ENCODE measurements at regions not wholly inside any gene's neighbourhood (a gene's known extent, or its start where the extent isn't known, plus 50 kb on each side); places are given as distances from the start of the nearest gene placed in this dataset.

- CTCF ChIA-PET (ENCODE audit: unreplicated experiment) = no interaction called here
Measured at GRCh38 chr2:106026271-106027190, 167.6 kb downstream of the UXS1 start.

GRCh38 chr2:106025796-106026195 is 168.3 kb downstream of the UXS1 start:
- DNase-seq (ENCODE audit: low spot score) = no peak
- ChIA-PET POLR2A (no interaction called here), CTCF (ENCODE audit: unreplicated experiment) (no interaction called here)
- Histone ChIP-seq H2AFZ (ENCODE audit: low read length) (no peak overlapping the region), H4K20me1 (ENCODE audit: insufficient read depth, low read length) (no peaks in the 10 kb centered on the region), H3K9me2 (ENCODE audit: insufficient read depth, low read length) (no peaks in the 10 kb centered on the region), H3K4me3 (ENCODE audit: low read depth, low read length, poor library complexity, severe bottlenecking) (no peak overlapping the region), H3K4me2 (ENCODE audit: low read length) (no peak overlapping the region), H3K36me3 (ENCODE audit: insufficient read depth, low read length) (no peaks in the 10 kb centered on the region), H3K27ac (ENCODE audit: low read depth, low read length, poor library complexity, severe bottlenecking) (no peak overlapping the region), H3K9me3 (ENCODE audit: low read length) (no peaks in the 10 kb centered on the region), H3K79me2 (ENCODE audit: insufficient read depth, low read depth, low read length) (no peaks in the 10 kb centered on the region), H3K4me1 (ENCODE audit: insufficient read depth, low read length, poor library complexity, severe bottlenecking) (no peaks in the 10 kb centered on the region)
- TF ChIP-seq EZH2phosphoT487 (IDR thresholded peaks at IDR 0.05; ENCODE audit: borderline replicate concordance, low read depth, low read length) = no peak
- TF ChIP-seq, protein P1, sequence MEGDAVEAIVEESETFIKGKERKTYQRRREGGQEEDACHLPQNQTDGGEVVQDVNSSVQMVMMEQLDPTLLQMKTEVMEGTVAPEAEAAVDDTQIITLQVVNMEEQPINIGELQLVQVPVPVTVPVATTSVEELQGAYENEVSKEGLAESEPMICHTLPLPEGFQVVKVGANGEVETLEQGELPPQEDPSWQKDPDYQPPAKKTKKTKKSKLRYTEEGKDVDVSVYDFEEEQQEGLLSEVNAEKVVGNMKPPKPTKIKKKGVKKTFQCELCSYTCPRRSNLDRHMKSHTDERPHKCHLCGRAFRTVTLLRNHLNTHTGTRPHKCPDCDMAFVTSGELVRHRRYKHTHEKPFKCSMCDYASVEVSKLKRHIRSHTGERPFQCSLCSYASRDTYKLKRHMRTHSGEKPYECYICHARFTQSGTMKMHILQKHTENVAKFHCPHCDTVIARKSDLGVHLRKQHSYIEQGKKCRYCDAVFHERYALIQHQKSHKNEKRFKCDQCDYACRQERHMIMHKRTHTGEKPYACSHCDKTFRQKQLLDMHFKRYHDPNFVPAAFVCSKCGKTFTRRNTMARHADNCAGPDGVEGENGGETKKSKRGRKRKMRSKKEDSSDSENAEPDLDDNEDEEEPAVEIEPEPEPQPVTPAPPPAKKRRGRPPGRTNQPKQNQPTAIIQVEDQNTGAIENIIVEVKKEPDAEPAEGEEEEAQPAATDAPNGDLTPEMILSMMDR (conservative IDR thresholded peaks at IDR 0.05; ENCODE audit: low read length) = no peak
- intact Hi-C loops (cut with micrococcal nuclease; ENCODE audit: unreplicated experiment) = no loop called here
- no TSS peak for BruUV-seq (replicated peaks)

More at GRCh38 chr2:106026271-106027190, 167.6 kb downstream of the UXS1 start:
- Histone ChIP-seq H4K20me1 (ENCODE audit: insufficient read depth, low read length) (no peaks in the 10 kb centered on the region), H3K4me1 (ENCODE audit: insufficient read depth, low read length, poor library complexity, severe bottlenecking) (no peaks in the 10 kb centered on the region), H3K4me3 (ENCODE audit: low read depth, low read length, poor library complexity, severe bottlenecking) (no peak overlapping the region), H3K36me3 (ENCODE audit: insufficient read depth, low read length) (no peaks in the 10 kb centered on the region), H3K27ac (ENCODE audit: low read depth, low read length, poor library complexity, severe bottlenecking) (no peak overlapping the region), H3K9me2 (ENCODE audit: insufficient read depth, low read length) (no peaks in the 10 kb centered on the region), H3K9me3 (ENCODE audit: low read length) (no peaks in the 10 kb centered on the region), H2AFZ (ENCODE audit: low read length) (no peak overlapping the region), H3K4me2 (ENCODE audit: low read length) (no peak overlapping the region), H3K79me2 (ENCODE audit: insufficient read depth, low read depth, low read length) (no peaks in the 10 kb centered on the region)
- no peak for DNase-seq (ENCODE audit: low spot score)
- no TSS peak for BruUV-seq (replicated peaks)
- intact Hi-C loops (cut with micrococcal nuclease; ENCODE audit: unreplicated experiment) = no loop called here
- no peak for TF ChIP-seq EZH2phosphoT487 (IDR thresholded peaks at IDR 0.05; ENCODE audit: borderline replicate concordance, low read depth, low read length)
- TF ChIP-seq, protein P1 (conservative IDR thresholded peaks at IDR 0.05; ENCODE audit: low read length) = no peak
- POLR2A ChIA-PET = no interaction called here

- Histone ChIP-seq H3K9me2 (ENCODE audit: insufficient read depth, low read length) (no peaks in the 10 kb centered on the region), H3K4me2 (ENCODE audit: low read length) (no peak overlapping the region), H4K20me1 (ENCODE audit: insufficient read depth, low read length) (no peaks in the 10 kb centered on the region), H2AFZ (ENCODE audit: low read length) (no peak overlapping the region), H3K4me1 (ENCODE audit: insufficient read depth, low read length, poor library complexity, severe bottlenecking) (no peaks in the 10 kb centered on the region), H3K36me3 (ENCODE audit: insufficient read depth, low read length) (no peaks in the 10 kb centered on the region), H3K27ac (ENCODE audit: low read depth, low read length, poor library complexity, severe bottlenecking) (no peak overlapping the region), H3K9me3 (ENCODE audit: low read length) (no peaks in the 10 kb centered on the region), H3K79me2 (ENCODE audit: insufficient read depth, low read depth, low read length) (no peaks in the 10 kb centered on the region), H3K4me3 (ENCODE audit: low read depth, low read length, poor library complexity, severe bottlenecking) (no peak overlapping the region)
- no peak for TF ChIP-seq EZH2phosphoT487 (IDR thresholded peaks at IDR 0.05; ENCODE audit: borderline replicate concordance, low read depth, low read length)
- TF ChIP-seq, protein P1 (conservative IDR thresholded peaks at IDR 0.05; ENCODE audit: low read length) = no peak
- CTCF ChIA-PET (ENCODE audit: unreplicated experiment) = no interaction called here
- BruUV-seq (replicated peaks) = no TSS peak
- intact Hi-C loops (cut with micrococcal nuclease; ENCODE audit: unreplicated experiment) = no loop called here
- POLR2A ChIA-PET = no interaction called here
- DNase-seq (ENCODE audit: low spot score) = no peak
Measured at GRCh38 chr2:106021662-106022028, 172.5 kb downstream of the UXS1 start.
